Endothelial cell (in vitro differentiated cells): ENCODE measurements at regions not wholly inside any gene's neighbourhood (a gene's known extent, or its start where the extent isn't known, plus 50 kb on each side); places are given as distances from the start of the nearest gene placed in this dataset.

ENCODE experiments used
- DNase-seq: peaks from one replicate; pipeline ENCODE4 v3.0.0; 2021; ENCODE audit warnings: low spot score
- H3K27ac Mint-ChIP-seq: one replicate; pipeline ENCODE4 v1.8.0; 2021; ENCODE audit warnings: mixed read lengths, inconsistent platforms; ENCODE audit not compliant: unreplicated experiment
- H3K27me3 Mint-ChIP-seq: one replicate; pipeline ENCODE4 v1.8.0; 2021; ENCODE audit warnings: mild to moderate bottlenecking, moderate library complexity, mixed read lengths, inconsistent platforms; ENCODE audit not compliant: unreplicated experiment
- H3K36me3 Mint-ChIP-seq: one replicate; pipeline ENCODE4 v1.8.0; 2021; ENCODE audit warnings: mild to moderate bottlenecking, low read depth, mixed read lengths, inconsistent platforms; ENCODE audit not compliant: unreplicated experiment
- H3K4me1 Mint-ChIP-seq: one replicate; pipeline ENCODE4 v1.8.0; 2021; ENCODE audit warnings: mild to moderate bottlenecking, mixed read lengths, inconsistent platforms; ENCODE audit not compliant: unreplicated experiment
- H3K4me3 Mint-ChIP-seq: one replicate; pipeline ENCODE4 v1.8.0; 2021; ENCODE audit warnings: mild to moderate bottlenecking, mixed read lengths, inconsistent platforms; ENCODE audit not compliant: unreplicated experiment
- H3K9me3 Mint-ChIP-seq: one replicate; pipeline ENCODE4 v1.8.0; 2021; ENCODE audit warnings: mixed read lengths, inconsistent platforms; ENCODE audit not compliant: unreplicated experiment
- CTCF ChIP-seq: fragments of 200-600 bp; sonication (generic); IDR thresholded peaks from one replicate; pipeline ENCODE4 v1.5.0; 2021; ENCODE audit warnings: antibody characterized with exemption; ENCODE audit not compliant: unreplicated experiment

GRCh38 chr10:123446449-123447156, 219.6 kb upstream of the GPR26 start:
- Mint-ChIP-seq H3K27ac (no peak overlapping the region), H3K27me3 (peaks cover 6% of the 10 kb centered on the region), H3K4me3 (no peak overlapping the region), H3K9me3 (no peaks in the 10 kb centered on the region), H3K4me1 (peaks cover 20% of the 10 kb centered on the region), H3K36me3 (no peaks in the 10 kb centered on the region)
- no peak for TF ChIP-seq CTCF
- no peak for DNase-seq

- H3K9me3 Mint-ChIP-seq = no peaks in the 10 kb centered on the region
- no peaks in the 10 kb centered on the region for H3K36me3 Mint-ChIP-seq
Measured at GRCh38 chr10:123449234-123449962, 216.8 kb upstream of the GPR26 start.

GRCh38 chr10:123450956-123451605, 215.1 kb upstream of the GPR26 start:
- Mint-ChIP-seq H3K4me3 (no peak overlapping the region), H3K27ac (no peak overlapping the region), H3K9me3 (no peaks in the 10 kb centered on the region), H3K4me1 (peaks cover 2% of the 10 kb centered on the region), H3K36me3 (no peaks in the 10 kb centered on the region), H3K27me3 (peaks cover 2% of the 10 kb centered on the region)
- no peak for TF ChIP-seq CTCF
- DNase-seq = no peak

More at GRCh38 chr10:123449234-123449962, 216.8 kb upstream of the GPR26 start:
- no peak overlapping the region for H3K4me3 Mint-ChIP-seq
- H3K27me3 Mint-ChIP-seq = peaks cover 4% of the 10 kb centered on the region
- TF ChIP-seq CTCF = no peak
- DNase-seq = no peak
- H3K27ac Mint-ChIP-seq = no peak overlapping the region
- H3K4me1 Mint-ChIP-seq = peaks cover 14% of the 10 kb centered on the region

- Mint-ChIP-seq H3K27ac (no peak overlapping the region), H3K4me3 (no peak overlapping the region)
Measured at GRCh38 chr10:123451618-123452245, 214.4 kb upstream of the GPR26 start.

More at GRCh38 chr10:123451618-123452245, 214.4 kb upstream of the GPR26 start:
- H3K4me1 Mint-ChIP-seq = no peaks in the 10 kb centered on the region
- no peaks in the 10 kb centered on the region for H3K9me3 Mint-ChIP-seq
- no peak for DNase-seq
- no peak for TF ChIP-seq CTCF
- no peaks in the 10 kb centered on the region for H3K27me3 Mint-ChIP-seq
- no peaks in the 10 kb centered on the region for H3K36me3 Mint-ChIP-seq
